Stomach (tissue), 8 donors: ENCODE measurements at regions not wholly inside any gene's neighbourhood (a gene's known extent, or its start where the extent isn't known, plus 50 kb on each side); places are given as distances from the start of the nearest gene placed in this dataset.
"Not testable (repeated sequence)": the region's sequence is repeated elsewhere in the genome, so short reads cannot be mapped to it uniquely, and the experiment has no call there.

ENCODE experiments used
- DNase-seq, 2 donors: peaks; one replicate each; pipeline versions ENCODE4 v3.0.0 to v3.0.0-alpha.2; 2013 to 2019
- H3K27ac ChIP-seq, 5 donors: fragments of 200-600 bp in 4 of 5; sonication (generic) in 4 of 5; one replicate each; pipeline ENCODE4 v1.5.1; 2013 to 2019; ENCODE audit warnings: mild to moderate bottlenecking in 1 of 5, moderate library complexity in 1 of 5
- H3K27me3 ChIP-seq, 3 donors: fragments of 200-600 bp; sonication (generic); one replicate each; pipeline ENCODE4 v1.5.1; 2017 to 2019; ENCODE audit warnings: mixed run types in 1 of 3
- H3K36me3 ChIP-seq, 4 donors: fragments of 200-600 bp; sonication (generic); 1 replicate in 3 of 4; 2 replicates in 1 of 4; pipeline ENCODE4 v1.5.1; 2016 to 2019
- H3K4me1 ChIP-seq, 4 donors: fragments of 200-600 bp; sonication (generic); one replicate each; pipeline ENCODE4 v1.5.1; 2016 to 2019
- H3K4me3 ChIP-seq, 4 donors: fragments of 200-600 bp; sonication (generic) in 3 of 4; one replicate each; pipeline ENCODE4 v1.5.1; 2016 to 2019; ENCODE audit warnings: mild to moderate bottlenecking in 1 of 4
- H3K9me3 ChIP-seq, 4 donors: fragments of 200-600 bp; sonication (generic); one replicate each; pipeline ENCODE4 v1.5.1; 2016 to 2019
- EP300 ChIP-seq: sonication (generic); formaldehyde crosslinking; IDR thresholded peaks from one replicate; pipeline ENCODE4 v1.6.1; 2017; ENCODE audit warnings: antibody characterized with exemption
- POLR2A ChIP-seq, 4 donors: fragments of 450-650 bp; IDR thresholded peaks; one replicate each; pipeline ENCODE4 v1.6.1; 2016; ENCODE audit warnings: antibody characterized with exemption in 4 of 4, control low read depth in 2 of 4, mild to moderate bottlenecking in 1 of 4, moderate library complexity in 1 of 4
- POLR2AphosphoS5 ChIP-seq, 3 donors: sonication (generic); formaldehyde crosslinking; IDR thresholded peaks; one replicate each; pipeline ENCODE4 v1.6.1; 2016; ENCODE audit warnings: antibody characterized with exemption in 3 of 3
- WGBS, 5 donors: extraction: QIAGEN DNeasy Blood & Tissue Kit in 3 of 5; methylation state at CpG; one replicate each; pipeline versions ENCODE4 v1.1.5 to v1.1.7; 2013 to 2018; 5-methylcytosine and 5-hydroxymethylcytosine counted together
- intact Hi-C: fragments of 100-400 bp; cut with DNase I; formaldehyde crosslinking; loops from one replicate; pipeline ENCODE4 v1.15.1; 2023; ENCODE audit warnings: low total_unique reads
- TF ChIP-seq, protein P1 (sequence below), 7 experiments: fragments of 450-650 bp in 4 of 7; fragments of 200-600 bp in 3 of 7; sonication (generic) in 3 of 7; IDR thresholded peaks; one replicate each; pipeline ENCODE4 v1.5.1; 2016 to 2019; ENCODE audit warnings: antibody characterized with exemption in 7 of 7, control low read depth in 2 of 7, mild to moderate bottlenecking in 1 of 7
- donor health status: healthy with polysubstance abuse.
- donor health status: Bipolar disorder and iron deficiency.
- donor health status: healthy.

DNA sequence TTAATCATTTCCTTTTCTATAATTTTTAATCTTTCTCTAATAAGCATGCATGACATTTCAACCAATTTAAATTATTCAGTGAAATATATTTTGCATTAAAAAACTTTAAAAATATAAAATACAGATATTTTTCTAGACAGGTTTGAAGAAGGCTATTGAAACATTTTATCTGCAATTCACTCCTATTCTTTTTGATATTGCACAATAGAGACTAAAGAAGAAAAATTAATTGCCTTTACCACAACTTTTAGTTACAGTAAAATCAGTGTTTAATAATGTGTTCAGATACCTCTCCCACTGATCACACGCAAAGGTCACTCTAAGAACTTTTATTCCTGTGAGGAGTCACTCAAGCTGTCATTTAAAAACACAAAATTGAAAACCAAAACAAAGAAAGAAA lies 1416.7 kb downstream of the FSCB start:
- 81 to 96% (median 91%) methylated on average over 1 of the region's 1 CpG for WGBS, 5 donors
- no peak for DNase-seq
- H3K36me3 ChIP-seq = no peaks in the 10 kb centered on the region
- intact Hi-C loops = no loop called here
- TF ChIP-seq EP300 = no peak
- TF ChIP-seq, protein P1, sequence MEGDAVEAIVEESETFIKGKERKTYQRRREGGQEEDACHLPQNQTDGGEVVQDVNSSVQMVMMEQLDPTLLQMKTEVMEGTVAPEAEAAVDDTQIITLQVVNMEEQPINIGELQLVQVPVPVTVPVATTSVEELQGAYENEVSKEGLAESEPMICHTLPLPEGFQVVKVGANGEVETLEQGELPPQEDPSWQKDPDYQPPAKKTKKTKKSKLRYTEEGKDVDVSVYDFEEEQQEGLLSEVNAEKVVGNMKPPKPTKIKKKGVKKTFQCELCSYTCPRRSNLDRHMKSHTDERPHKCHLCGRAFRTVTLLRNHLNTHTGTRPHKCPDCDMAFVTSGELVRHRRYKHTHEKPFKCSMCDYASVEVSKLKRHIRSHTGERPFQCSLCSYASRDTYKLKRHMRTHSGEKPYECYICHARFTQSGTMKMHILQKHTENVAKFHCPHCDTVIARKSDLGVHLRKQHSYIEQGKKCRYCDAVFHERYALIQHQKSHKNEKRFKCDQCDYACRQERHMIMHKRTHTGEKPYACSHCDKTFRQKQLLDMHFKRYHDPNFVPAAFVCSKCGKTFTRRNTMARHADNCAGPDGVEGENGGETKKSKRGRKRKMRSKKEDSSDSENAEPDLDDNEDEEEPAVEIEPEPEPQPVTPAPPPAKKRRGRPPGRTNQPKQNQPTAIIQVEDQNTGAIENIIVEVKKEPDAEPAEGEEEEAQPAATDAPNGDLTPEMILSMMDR (IDR thresholded peaks at IDR 0.05) = no peak
- H3K4me3 ChIP-seq = no peak overlapping the region
- no peaks in the 10 kb centered on the region for H3K27me3 ChIP-seq
- no peaks in the 10 kb centered on the region for H3K9me3 ChIP-seq
- H3K27ac ChIP-seq = no peak overlapping the region
- H3K4me1 ChIP-seq = no peaks in the 10 kb centered on the region

DNA sequence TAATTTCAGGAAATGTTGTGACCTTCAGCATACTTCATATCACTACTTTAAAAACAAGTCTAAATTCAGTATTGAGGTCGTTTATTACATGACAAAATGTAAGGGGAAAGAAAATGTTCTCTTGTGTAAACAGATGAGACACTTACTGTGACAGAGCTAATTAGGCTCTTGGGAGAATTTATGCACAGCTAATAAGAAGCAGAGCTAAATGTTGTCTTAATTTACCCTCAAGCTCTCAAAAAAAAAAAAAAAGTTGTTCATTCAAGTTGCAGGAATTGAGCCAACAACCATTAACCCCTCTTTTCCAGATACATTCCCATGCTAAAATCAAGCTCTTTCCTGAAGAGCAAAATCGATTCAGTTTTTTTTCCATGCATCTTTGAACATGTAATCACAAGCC lies 1419.4 kb downstream of the FSCB start:
- Histone ChIP-seq H3K27ac (no peak overlapping the region), H3K27me3 (no peaks in the 10 kb centered on the region), H3K4me1 (no peaks in the 10 kb centered on the region), H3K4me3 (no peak overlapping the region), H3K9me3 (peaks cover 0 to 5% (median 2%) of the 10 kb centered on the region in 4 donors), H3K36me3 (no peaks in the 10 kb centered on the region)
- intact Hi-C loops = no loop called here
- 26 to 48% (median 44%) methylated on average over 2 of the region's 2 CpGs for WGBS, 5 donors
- TF ChIP-seq EP300 = no peak
- no peak for TF ChIP-seq POLR2A (IDR thresholded peaks at IDR 0.05)
- TF ChIP-seq, protein P1 (IDR thresholded peaks at IDR 0.05) = no peak
- no peak for TF ChIP-seq POLR2AphosphoS5 (IDR thresholded peaks at IDR 0.05)
- DNase-seq = no peak

DNA sequence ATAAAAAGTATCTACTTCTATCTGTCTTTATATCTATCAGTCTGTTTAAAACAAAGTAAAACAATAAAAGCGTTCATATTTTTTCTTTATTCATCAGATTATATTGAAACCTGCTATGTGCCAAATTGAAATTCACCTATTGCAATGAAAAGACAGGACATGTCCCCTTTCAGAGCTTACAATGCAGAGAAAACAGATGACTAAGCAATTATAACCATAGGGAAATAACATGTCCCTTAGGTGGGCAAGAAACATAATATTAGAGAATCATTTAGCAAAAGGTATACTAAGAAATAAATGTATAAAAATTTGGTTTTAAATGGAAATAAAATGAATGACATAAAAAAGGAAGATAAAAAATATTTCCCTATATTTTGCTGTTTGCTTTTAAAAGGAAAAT lies 1421.3 kb downstream of the FSCB start:
- 48 to 70% (median 63%) methylated on average over 1 of the region's 1 CpG for WGBS, 5 donors
- no peak overlapping the region for H3K4me3 ChIP-seq
- DNase-seq = no peak
- no peaks in the 10 kb centered on the region for H3K36me3 ChIP-seq
- H3K4me1 ChIP-seq = no peaks in the 10 kb centered on the region
- TF ChIP-seq EP300 = no peak
- TF ChIP-seq POLR2A (IDR thresholded peaks at IDR 0.05) = no peak
- no peak for TF ChIP-seq POLR2AphosphoS5 (IDR thresholded peaks at IDR 0.05)
- TF ChIP-seq, protein P1 (IDR thresholded peaks at IDR 0.05) = no peak
- H3K27ac ChIP-seq = no peak overlapping the region
- peaks cover 0 to 5% (median 2%) of the 10 kb centered on the region in 4 donors for H3K9me3 ChIP-seq
- intact Hi-C loops = no loop called here
- no peaks in the 10 kb centered on the region for H3K27me3 ChIP-seq

DNA sequence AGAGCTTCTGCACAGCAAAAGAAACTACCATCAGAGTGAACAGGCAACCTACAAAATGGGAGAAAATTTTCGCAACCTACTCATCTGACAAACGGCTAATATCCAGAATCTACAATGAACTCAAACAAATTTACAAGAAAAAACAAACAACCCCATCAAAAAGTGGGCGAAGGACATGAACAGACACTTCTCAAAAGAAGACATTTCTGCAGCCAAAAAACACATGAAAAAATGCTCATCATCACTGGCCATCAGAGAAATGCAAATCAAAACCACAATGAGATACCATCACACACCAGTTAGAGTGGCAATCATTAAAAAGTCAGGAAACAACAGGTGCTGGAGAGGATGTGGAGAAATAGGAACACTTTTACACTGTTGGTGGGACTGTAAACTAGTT lies 1439.7 kb downstream of the FSCB start:
- H3K36me3 ChIP-seq, H3K27me3 ChIP-seq, H3K27ac ChIP-seq, H3K4me1 ChIP-seq, H3K4me3 ChIP-seq, H3K9me3 ChIP-seq, DNase-seq, intact Hi-C loops: not testable (repeated sequence)
- WGBS, 5 donors = 57 to 94% (median 83%) methylated on average over 1 to 2 of the region's 3 CpGs

DNA sequence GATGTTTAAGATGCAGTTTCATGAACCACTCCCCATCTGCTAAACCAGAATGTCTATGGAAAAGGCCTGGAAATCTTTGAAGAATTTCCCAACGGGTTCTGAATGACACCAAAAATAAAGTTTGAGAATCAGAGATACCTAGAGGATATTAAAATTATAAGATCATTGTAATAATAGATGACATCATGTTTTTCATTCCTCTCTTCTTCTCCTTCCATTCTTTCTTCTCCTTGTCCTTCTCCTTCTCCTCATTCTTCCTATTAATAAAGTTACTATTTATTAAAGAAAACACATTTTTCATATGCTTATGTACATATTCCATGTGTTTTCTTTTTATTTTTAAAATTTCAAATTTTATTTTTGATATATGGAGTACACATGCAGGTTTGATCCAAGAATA lies 1449.4 kb downstream of the LRFN5 start:
- TF ChIP-seq EP300 (no peak), POLR2A (IDR thresholded peaks at IDR 0.05) (no peak), POLR2AphosphoS5 (IDR thresholded peaks at IDR 0.05) (no peak)
- TF ChIP-seq, protein P1 (IDR thresholded peaks at IDR 0.05) = no peak
- Histone ChIP-seq H3K27me3 (no peaks in the 10 kb centered on the region), H3K27ac (no peak overlapping the region)

More for the DNA sequence above, 1449.4 kb downstream of the LRFN5 start:
- Histone ChIP-seq H3K36me3 (no peaks in the 10 kb centered on the region), H3K4me1 (no peaks in the 10 kb centered on the region), H3K4me3 (no peak overlapping the region), H3K9me3 (peaks cover 0 to 4% (median 0%) of the 10 kb centered on the region in 4 donors)
- intact Hi-C loops = no loop called here
- no peak for DNase-seq
- 34 to 59% (median 38%) methylated on average over 1 of the region's 1 CpG for WGBS, 5 donors
